Vagina (tissue), 2 donors: ENCODE measurements at regions not wholly inside any gene's neighbourhood (a gene's known extent, or its start where the extent isn't known, plus 50 kb on each side); places are given as distances from the start of the nearest gene placed in this dataset.

Experiments
- DNase-seq, 2 donors: peaks; one replicate each; pipeline ENCODE4 v3.0.0-alpha.2; 2017; ENCODE audit errors: extremely low spot score in 2 of 2
- H3K27ac ChIP-seq: fragments of 200-600 bp; sonication (generic); one replicate; pipeline ENCODE4 v1.5.1; 2019
- H3K27me3 ChIP-seq: fragments of 200-600 bp; sonication (generic); one replicate; pipeline ENCODE4 v1.5.1; 2019
- H3K36me3 ChIP-seq, 2 donors: fragments of 200-600 bp; sonication (generic); one replicate each; pipeline ENCODE4 v1.5.1; 2017 to 2019
- H3K4me1 ChIP-seq: fragments of 200-600 bp; sonication (generic); one replicate; pipeline ENCODE4 v1.5.1; 2019
- H3K4me3 ChIP-seq, 2 donors: fragments of 200-600 bp; sonication (generic); 1 replicate in 1 of 2; 2 replicates in 1 of 2; pipeline ENCODE4 v1.5.1; 2016 to 2019
- H3K9me3 ChIP-seq: fragments of 200-600 bp; sonication (generic); one replicate; pipeline ENCODE4 v1.5.1; 2019
- CTCF ChIP-seq, 3 experiments: fragments of 450-650 bp in 2 of 3; fragments of 200-600 bp in 1 of 3; sonication (generic) in 1 of 3; IDR thresholded peaks; one replicate each; pipeline ENCODE4 v1.5.1; 2017 to 2019; ENCODE audit warnings: antibody characterized with exemption in 3 of 3, mild to moderate bottlenecking in 2 of 3, moderate library complexity in 2 of 3
- POLR2A ChIP-seq, 2 donors: fragments of 450-650 bp; IDR thresholded peaks; one replicate each; pipeline ENCODE4 v1.6.1; 2017; ENCODE audit warnings: antibody characterized with exemption in 2 of 2, mild to moderate bottlenecking in 2 of 2, moderate library complexity in 2 of 2
- POLR2AphosphoS5 ChIP-seq, 2 donors: sonication (generic); formaldehyde crosslinking; IDR thresholded peaks; one replicate each; pipeline ENCODE4 v1.9.0; 2017; ENCODE audit warnings: antibody characterized with exemption in 2 of 2, mild to moderate bottlenecking in 2 of 2, low read depth in 1 of 2; ENCODE audit not compliant: insufficient read depth in 1 of 2
- intact Hi-C: fragments of 100-400 bp; cut with DNase I; formaldehyde crosslinking; loops from one replicate; pipeline ENCODE4 v1.15.1; 2023

DNA sequence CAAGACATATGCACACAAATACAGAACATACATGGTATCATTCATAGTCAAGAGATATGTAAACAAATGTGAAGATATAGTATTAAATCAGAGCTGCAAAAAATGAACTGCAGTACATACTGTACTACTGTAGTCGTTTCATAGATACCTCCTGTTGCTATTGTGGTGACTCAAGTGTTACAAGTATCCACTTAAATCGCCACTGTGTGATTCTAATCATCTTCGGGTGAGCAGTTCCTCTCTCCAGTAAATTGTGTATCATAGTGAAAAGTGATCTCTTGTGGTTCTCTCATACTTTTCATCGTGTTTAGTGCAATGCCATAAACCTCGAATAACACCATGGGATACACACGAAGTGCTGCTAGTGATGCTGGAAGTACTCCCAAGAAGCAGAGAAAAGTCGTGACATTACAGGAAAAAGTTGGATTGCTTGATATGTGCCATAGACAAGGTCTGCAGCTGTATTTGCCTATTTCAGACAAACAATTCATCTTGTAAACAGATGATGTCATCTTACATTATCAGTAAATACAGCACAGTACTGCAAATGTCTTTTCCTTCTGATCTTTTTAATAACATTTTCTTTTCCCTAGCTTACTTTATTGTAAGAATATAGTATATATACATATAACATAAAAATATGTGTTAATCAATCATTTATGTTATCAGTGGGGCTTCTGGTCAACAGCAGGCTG, 222.2 kb downstream of the BCL11A start:
- Histone ChIP-seq H3K27me3 (no peaks in the 10 kb centered on the region), H3K9me3 (no peaks in the 10 kb centered on the region), H3K36me3 (no peaks in the 10 kb centered on the region), H3K4me3 (no peak overlapping the region), H3K27ac (no peak overlapping the region), H3K4me1 (no peaks in the 10 kb centered on the region)
- intact Hi-C loops, result no loop called here
- TF ChIP-seq POLR2AphosphoS5 (IDR thresholded peaks at IDR 0.05; ENCODE audit: insufficient read depth in 1 of 2, low read depth in 1 of 2), result no peak
- no peak for TF ChIP-seq CTCF (IDR thresholded peaks at IDR 0.05)
- TF ChIP-seq POLR2A (IDR thresholded peaks at IDR 0.05), result no peak
- DNase-seq, result no peak

- no peak for TF ChIP-seq CTCF (IDR thresholded peaks at IDR 0.05)
- TF ChIP-seq POLR2A (IDR thresholded peaks at IDR 0.05), result no peak
- no peak for TF ChIP-seq POLR2AphosphoS5 (IDR thresholded peaks at IDR 0.05; ENCODE audit: insufficient read depth in 1 of 2, low read depth in 1 of 2)
Observed at GRCh38 chr2:60329225-60329624, 224.2 kb downstream of the BCL11A start.

DNA sequence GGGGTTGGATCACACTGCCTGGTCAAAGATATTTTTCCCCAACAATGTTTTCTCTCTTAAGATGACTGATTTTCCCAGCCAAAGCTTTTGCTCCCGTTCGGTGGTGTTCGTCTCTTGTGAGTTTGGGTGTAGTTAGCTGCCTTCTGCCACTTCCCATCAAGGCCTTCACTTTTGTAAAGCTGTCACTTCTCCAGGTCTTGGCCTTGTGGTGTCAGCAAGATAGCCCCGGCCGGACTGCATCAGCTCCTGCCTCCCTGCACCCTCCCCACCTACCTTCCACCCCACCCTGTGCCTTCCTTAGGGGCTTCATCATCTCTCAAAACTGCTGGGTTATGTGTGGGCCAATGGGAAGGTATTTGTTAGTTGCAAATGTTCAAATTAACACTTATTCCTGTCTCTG, 228.9 kb downstream of the BCL11A start:
- DNase-seq, result peak; percentile 79 to 80
- TF ChIP-seq POLR2A (IDR thresholded peaks at IDR 0.05) (no peak), CTCF (IDR thresholded peaks at IDR 0.05) (no peak), POLR2AphosphoS5 (IDR thresholded peaks at IDR 0.05; ENCODE audit: insufficient read depth in 1 of 2, low read depth in 1 of 2) (no peak)
- H3K4me3 ChIP-seq, result no peak overlapping the region
- H3K27ac ChIP-seq, result no peak overlapping the region
- no peaks in the 10 kb centered on the region for H3K36me3 ChIP-seq
- no peaks in the 10 kb centered on the region for H3K9me3 ChIP-seq
- intact Hi-C loops, result no loop called here
- H3K4me1 ChIP-seq, result no peaks in the 10 kb centered on the region
- H3K27me3 ChIP-seq, result no peaks in the 10 kb centered on the region

More at GRCh38 chr2:60329225-60329624, 224.2 kb downstream of the BCL11A start:
- H3K4me3 ChIP-seq, result no peak overlapping the region
- intact Hi-C loops, result no loop called here
- H3K36me3 ChIP-seq, result no peaks in the 10 kb centered on the region
- H3K9me3 ChIP-seq, result no peaks in the 10 kb centered on the region
- no peak for DNase-seq
- no peaks in the 10 kb centered on the region for H3K27me3 ChIP-seq
- H3K27ac ChIP-seq, result no peak overlapping the region
- no peaks in the 10 kb centered on the region for H3K4me1 ChIP-seq

GRCh38 chr2:60321816-60322215, 231.6 kb downstream of the BCL11A start:
- no peaks in the 10 kb centered on the region for H3K4me1 ChIP-seq
- intact Hi-C loops, result no loop called here
- H3K36me3 ChIP-seq, result no peaks in the 10 kb centered on the region
- H3K9me3 ChIP-seq, result no peaks in the 10 kb centered on the region
- H3K27ac ChIP-seq, result no peak overlapping the region
- no peak for TF ChIP-seq POLR2A (IDR thresholded peaks at IDR 0.05)
- no peak for TF ChIP-seq CTCF (IDR thresholded peaks at IDR 0.05)
- TF ChIP-seq POLR2AphosphoS5 (IDR thresholded peaks at IDR 0.05; ENCODE audit: insufficient read depth in 1 of 2, low read depth in 1 of 2), result no peak
- peak; percentile 61 to 70 for DNase-seq
- H3K27me3 ChIP-seq, result no peaks in the 10 kb centered on the region
- H3K4me3 ChIP-seq, result no peak overlapping the region

- TF ChIP-seq CTCF (IDR thresholded peaks at IDR 0.05) (no peak), POLR2A (IDR thresholded peaks at IDR 0.05) (no peak), POLR2AphosphoS5 (IDR thresholded peaks at IDR 0.05; ENCODE audit: insufficient read depth in 1 of 2, low read depth in 1 of 2) (no peak)
- Histone ChIP-seq H3K27me3 (no peaks in the 10 kb centered on the region), H3K4me3 (no peak overlapping the region), H3K9me3 (no peaks in the 10 kb centered on the region), H3K4me1 (no peaks in the 10 kb centered on the region), H3K36me3 (no peaks in the 10 kb centered on the region), H3K27ac (no peak overlapping the region)
- intact Hi-C loops, result no loop called here
- DNase-seq, result peak; percentile 22 to 40
Observed at GRCh38 chr2:60320724-60321123, 232.7 kb downstream of the BCL11A start.
